HCT116 (cell line): ENCODE measurements at regions not wholly inside any gene's neighbourhood (a gene's known extent, or its start where the extent isn't known, plus 50 kb on each side); places are given as distances from the start of the nearest gene placed in this dataset.

Experiments
- ATAC-seq: fragments of 200-7000 bp; cut with Tn5 transposase; 2 replicates; pipeline ENCODE4 v1.9.1; 2020; ENCODE audit warnings: mild to moderate bottlenecking, moderate library complexity
- BruUV-seq: library from RNA; stranded (reverse); fragments of 400-500 nt; replicated peaks from 2 replicates; lab custom pipeline; 2021; lab: Mats Ljungman, UMichigan
- CTCF ChIA-PET: fragments of 300-600 bp; sonication (Branson Sonifier 250); formaldehyde crosslinking; loops from one replicate; lab custom pipeline; 2021; ENCODE audit warnings: antibody characterized with exemption; lab: Charles Lee
- POLR2A ChIA-PET: fragments of 300-600, 350-600 bp; sonication (Branson Sonifier 250); formaldehyde crosslinking; loops from one replicate; lab custom pipeline; 2021; ENCODE audit warnings: antibody characterized with exemption; lab: Charles Lee
- RAD21 ChIA-PET, 2 experiments: fragments of 300-600 bp; sonication (Branson Sonifier 250); formaldehyde crosslinking; loops; one replicate each; lab custom pipeline; 2023; ENCODE audit warnings: low total read pairs in 2 of 2; ENCODE audit not compliant: uncharacterized antibody in 2 of 2, unreplicated experiment in 2 of 2, low non-redundant PET in 1 of 2; lab: Charles Lee
- DNase-seq: peaks from one replicate; pipeline ENCODE4 v3.0.0-alpha.2; 2010; ENCODE audit warnings: low read depth, low spot score
- H2AFZ ChIP-seq: fragments of 200-600 bp; shearing (Covaris generic), sonication (generic); 2 replicates; pipeline ENCODE4 v1.6.1; 2017; ENCODE audit warnings: low read depth, mixed run types, mixed read lengths, antibody characterized with exemption, low read length; ENCODE audit not compliant: poor library complexity, severe bottlenecking
- H3K27ac ChIP-seq: 2 replicates; pipeline ENCODE4 v1.5.1; 2012; ENCODE audit warnings: low read depth, low read length
- H3K27me3 ChIP-seq: fragments of 200-600 bp; sonication (generic); 2 replicates; pipeline ENCODE4 v1.6.1; 2016; ENCODE audit warnings: mixed run types, low read length, mixed read lengths; ENCODE audit not compliant: insufficient read depth
- H3K36me3 ChIP-seq, 2 experiments: fragments of 200-500 bp in 1 of 2; fragments of 200-600 bp in 1 of 2; sonication (Bioruptor generic) in 1 of 2; sonication (generic) in 1 of 2; 2 replicates each; pipeline versions ENCODE4 v1.5.1 to v1.6.1; 2014 to 2016; ENCODE audit warnings: low read length in 2 of 2, inconsistent platforms in 1 of 2, mixed read lengths in 1 of 2, mixed run types in 1 of 2; ENCODE audit not compliant: insufficient read depth in 2 of 2, control insufficient read depth in 1 of 2
- H3K4me1 ChIP-seq, 2 experiments: fragments of 200-600 bp in 1 of 2; sonication (generic) in 1 of 2; 2 replicates each; pipeline versions ENCODE4 v1.5.1 to v1.6.1; 2012 to 2017; ENCODE audit warnings: low read length in 2 of 2, inconsistent platforms in 1 of 2, mild to moderate bottlenecking in 1 of 2, mixed read lengths in 1 of 2, mixed run types in 1 of 2, moderate library complexity in 1 of 2; ENCODE audit not compliant: insufficient read depth in 2 of 2, control insufficient read depth in 1 of 2
- H3K4me2 ChIP-seq: fragments of 200-600 bp; sonication (generic); 2 replicates; pipeline ENCODE4 v1.6.1; 2017; ENCODE audit warnings: mixed run types, low read length, mixed read lengths
- H3K4me3 ChIP-seq, 2 experiments: fragments of 200-600 bp in 1 of 2; sonication (generic) in 1 of 2; replicated peaks in 1 of 2; 2 replicates each; pipeline ENCODE4 v1.5.1; 2011 to 2016; ENCODE audit warnings: low read length in 2 of 2, control low read depth in 1 of 2, low read depth in 1 of 2, mild to moderate bottlenecking in 1 of 2, mixed read lengths in 1 of 2, mixed run types in 1 of 2
- H3K79me2 ChIP-seq: fragments of 200-600 bp; sonication (generic); 2 replicates; pipeline ENCODE4 v1.6.1; 2017; ENCODE audit warnings: mild to moderate bottlenecking, mixed run types, low read length, moderate library complexity, mixed read lengths; ENCODE audit not compliant: insufficient read depth
- H3K9ac ChIP-seq: fragments of 200-600 bp; sonication (generic); 2 replicates; pipeline ENCODE4 v1.6.1; 2016; ENCODE audit warnings: low read length, mixed read lengths
- H3K9me2 ChIP-seq: fragments of 200-600 bp; sonication (generic), shearing (Covaris generic); 2 replicates; pipeline ENCODE4 v1.6.1; 2017; ENCODE audit warnings: mixed run types, mild to moderate bottlenecking, moderate library complexity; ENCODE audit not compliant: insufficient read depth
- H3K9me3 ChIP-seq, 2 experiments: fragments of 200-500 bp in 1 of 2; fragments of 200-600 bp in 1 of 2; sonication (Bioruptor generic) in 1 of 2; sonication (generic) in 1 of 2; 2 replicates each; pipeline ENCODE4 v1.6.1; 2014 to 2017; ENCODE audit warnings: low read length in 2 of 2, mixed read lengths in 2 of 2, inconsistent platforms in 1 of 2, low read depth in 1 of 2, mild to moderate bottlenecking in 1 of 2, mixed run types in 1 of 2, moderate library complexity in 1 of 2; ENCODE audit not compliant: control insufficient read depth in 1 of 2, insufficient read depth in 1 of 2
- H4K20me1 ChIP-seq: fragments of 200-600 bp; sonication (generic), shearing (Covaris generic); 2 replicates; pipeline ENCODE4 v1.6.1; 2017; ENCODE audit warnings: mixed run types, mild to moderate bottlenecking, moderate library complexity; ENCODE audit not compliant: insufficient read depth
- CBX3 ChIP-seq: IDR thresholded peaks from 2 replicates; pipeline ENCODE4 v1.6.1; 2012; ENCODE audit warnings: low read depth
- CEBPB ChIP-seq: IDR thresholded peaks from 2 replicates; pipeline ENCODE4 v1.6.1; 2012; ENCODE audit warnings: low read depth
- EGR1 ChIP-seq: IDR thresholded peaks from 2 replicates; pipeline ENCODE4 v1.6.1; 2012; ENCODE audit warnings: low read depth
- ELF1 ChIP-seq: IDR thresholded peaks from 2 replicates; pipeline ENCODE4 v1.6.1; 2012; ENCODE audit warnings: low read depth, borderline replicate concordance
- EZH2phosphoT487 ChIP-seq: fragments of 200-600 bp; IDR thresholded peaks from 2 replicates; pipeline ENCODE4 v1.6.1; 2018; ENCODE audit warnings: antibody characterized with exemption, borderline replicate concordance
- JUND ChIP-seq: IDR thresholded peaks from 2 replicates; pipeline ENCODE4 v1.6.1; 2012
- POLR2AphosphoS5 ChIP-seq: IDR thresholded peaks from 2 replicates; pipeline ENCODE4 v1.6.1; 2011; ENCODE audit warnings: mild to moderate bottlenecking, low read depth, low read length, moderate library complexity
- RAD21 ChIP-seq: IDR thresholded peaks from 2 replicates; pipeline ENCODE4 v1.6.1; 2012; ENCODE audit warnings: low read depth, mild to moderate bottlenecking
- SIN3A ChIP-seq: IDR thresholded peaks from 2 replicates; pipeline ENCODE4 v1.6.1; 2012; ENCODE audit warnings: low read depth
- SP1 ChIP-seq: IDR thresholded peaks from 2 replicates; pipeline ENCODE4 v1.6.1; 2012; ENCODE audit warnings: low read depth
- TCF7L2 ChIP-seq: IDR thresholded peaks from 2 replicates; pipeline ENCODE4 v1.7.0; 2011; ENCODE audit warnings: borderline replicate concordance, inconsistent platforms; ENCODE audit not compliant: insufficient read depth, insufficient read length; ENCODE audit errors: extremely low read depth
- ZNF274 ChIP-seq: fragments of 200-500 bp; sonication (Bioruptor generic); IDR thresholded peaks from 2 replicates; pipeline ENCODE4 v1.6.1; 2014; ENCODE audit warnings: mild to moderate bottlenecking, low read depth, low read length, inconsistent platforms
- intact Hi-C: fragments of 100-400 bp; cut with micrococcal nuclease; formaldehyde crosslinking; loops from 2 replicates; pipeline ENCODE4 v1.10.0; 2022
- TF ChIP-seq, protein P1 (sequence below): IDR thresholded peaks from 2 replicates; pipeline ENCODE4 v1.6.1; 2012
- TF ChIP-seq, protein P2 (sequence below): IDR thresholded peaks from 2 replicates; pipeline ENCODE4 v1.6.1; 2012; ENCODE audit warnings: low read depth
- TF ChIP-seq, protein P3 (sequence below), 3 experiments: fragments of 200-600 bp in 1 of 3; sonication (generic) in 1 of 3; IDR thresholded peaks in 2 of 3; conservative IDR thresholded peaks in 1 of 3; 2 replicates each; pipeline ENCODE4 v1.5.1; 2012 to 2017; ENCODE audit warnings: low read depth in 2 of 3, low read length in 2 of 3, antibody characterized with exemption in 1 of 3, borderline replicate concordance in 1 of 3, control low read depth in 1 of 3, mild to moderate bottlenecking in 1 of 3, mixed read lengths in 1 of 3, mixed run types in 1 of 3, moderate library complexity in 1 of 3; ENCODE audit not compliant: insufficient read depth in 1 of 3

DNA sequence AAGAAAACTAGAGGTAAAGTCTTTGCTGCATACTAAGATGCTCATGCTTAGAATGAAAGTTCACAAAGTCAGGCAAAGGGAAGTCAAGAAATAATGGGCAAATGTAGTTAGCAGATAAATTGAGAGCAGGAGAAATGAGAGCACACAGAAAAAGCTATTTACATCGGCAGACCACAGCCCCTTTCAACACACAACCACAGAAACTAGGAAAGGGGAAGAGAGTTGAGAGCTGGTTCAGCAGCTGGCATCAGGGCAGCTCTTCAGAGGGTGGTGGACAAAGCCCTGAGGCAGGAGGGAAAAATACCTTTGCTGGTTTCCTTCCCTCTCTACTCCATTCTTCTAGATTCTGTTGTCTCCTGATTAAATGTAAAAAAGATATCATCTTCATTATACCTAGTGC lies 95.4 kb upstream of the ANO4 start:
- BruUV-seq = no TSS peak
- ATAC-seq (no peak), DNase-seq (no peak)
- ChIA-PET RAD21 (no interaction called here), POLR2A (no interaction called here), CTCF (no interaction called here)
- Histone ChIP-seq H3K79me2 (no peaks in the 10 kb centered on the region), H3K9ac (no peak overlapping the region), H3K4me2 (no peak overlapping the region), H3K4me3 (no peak overlapping the region), H3K27ac (no peak overlapping the region), H3K9me3 (no peaks in the 10 kb centered on the region), H3K4me1 (no peaks in the 10 kb centered on the region), H2AFZ (no peak overlapping the region), H3K9me2 (no peaks in the 10 kb centered on the region), H3K36me3 (no peaks in the 10 kb centered on the region), H4K20me1 (no peaks in the 10 kb centered on the region), H3K27me3 (no peaks in the 10 kb centered on the region)
- TF ChIP-seq SP1 = no peak
- intact Hi-C loops = no loop called here

DNA sequence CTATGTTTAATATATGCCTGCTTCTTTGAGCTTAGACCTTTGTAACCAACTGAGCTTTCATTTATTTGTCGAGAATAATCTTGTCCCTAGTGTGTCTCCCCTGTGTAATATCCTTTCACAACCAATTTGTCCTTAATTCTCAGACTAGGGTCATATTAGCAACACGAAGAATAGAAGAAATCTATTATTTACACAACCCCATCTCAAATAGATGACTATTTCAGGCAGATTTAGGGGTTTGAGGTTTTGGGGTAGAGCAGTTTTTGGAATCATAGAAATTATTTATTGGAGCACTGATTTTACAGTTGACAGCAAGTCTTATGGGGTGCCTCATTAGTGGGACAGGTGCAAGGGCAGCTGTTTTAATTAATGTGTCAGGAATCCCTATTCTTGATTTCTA lies 91.2 kb upstream of the ANO4 start:
- DNase-seq (no peak), ATAC-seq (no peak)
- Histone ChIP-seq H2AFZ (no peak overlapping the region), H3K27me3 (no peaks in the 10 kb centered on the region), H3K4me1 (no peaks in the 10 kb centered on the region; a peak in 1 of 4 replicates), H3K36me3 (no peaks in the 10 kb centered on the region), H3K27ac (no peak overlapping the region), H3K4me2 (no peak overlapping the region), H3K9me2 (no peaks in the 10 kb centered on the region), H3K79me2 (no peaks in the 10 kb centered on the region), H3K9ac (no peak overlapping the region), H4K20me1 (no peaks in the 10 kb centered on the region), H3K9me3 (no peaks in the 10 kb centered on the region), H3K4me3 (no peak overlapping the region)
- ChIA-PET POLR2A (no interaction called here), CTCF (no interaction called here), RAD21 (no interaction called here)
- no TSS peak for BruUV-seq
- intact Hi-C loops = no loop called here
- TF ChIP-seq RAD21 (no peak), ELF1 (no peak), EZH2phosphoT487 (no peak), EGR1 (no peak), JUND (no peak), CEBPB (no peak), SIN3A (no peak), POLR2AphosphoS5 (no peak), TCF7L2 (no peak), ZNF274 (no peak), CBX3 (no peak)
- TF ChIP-seq, protein P1, sequence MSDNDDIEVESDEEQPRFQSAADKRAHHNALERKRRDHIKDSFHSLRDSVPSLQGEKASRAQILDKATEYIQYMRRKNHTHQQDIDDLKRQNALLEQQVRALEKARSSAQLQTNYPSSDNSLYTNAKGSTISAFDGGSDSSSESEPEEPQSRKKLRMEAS = no peak
- TF ChIP-seq, protein P2, sequence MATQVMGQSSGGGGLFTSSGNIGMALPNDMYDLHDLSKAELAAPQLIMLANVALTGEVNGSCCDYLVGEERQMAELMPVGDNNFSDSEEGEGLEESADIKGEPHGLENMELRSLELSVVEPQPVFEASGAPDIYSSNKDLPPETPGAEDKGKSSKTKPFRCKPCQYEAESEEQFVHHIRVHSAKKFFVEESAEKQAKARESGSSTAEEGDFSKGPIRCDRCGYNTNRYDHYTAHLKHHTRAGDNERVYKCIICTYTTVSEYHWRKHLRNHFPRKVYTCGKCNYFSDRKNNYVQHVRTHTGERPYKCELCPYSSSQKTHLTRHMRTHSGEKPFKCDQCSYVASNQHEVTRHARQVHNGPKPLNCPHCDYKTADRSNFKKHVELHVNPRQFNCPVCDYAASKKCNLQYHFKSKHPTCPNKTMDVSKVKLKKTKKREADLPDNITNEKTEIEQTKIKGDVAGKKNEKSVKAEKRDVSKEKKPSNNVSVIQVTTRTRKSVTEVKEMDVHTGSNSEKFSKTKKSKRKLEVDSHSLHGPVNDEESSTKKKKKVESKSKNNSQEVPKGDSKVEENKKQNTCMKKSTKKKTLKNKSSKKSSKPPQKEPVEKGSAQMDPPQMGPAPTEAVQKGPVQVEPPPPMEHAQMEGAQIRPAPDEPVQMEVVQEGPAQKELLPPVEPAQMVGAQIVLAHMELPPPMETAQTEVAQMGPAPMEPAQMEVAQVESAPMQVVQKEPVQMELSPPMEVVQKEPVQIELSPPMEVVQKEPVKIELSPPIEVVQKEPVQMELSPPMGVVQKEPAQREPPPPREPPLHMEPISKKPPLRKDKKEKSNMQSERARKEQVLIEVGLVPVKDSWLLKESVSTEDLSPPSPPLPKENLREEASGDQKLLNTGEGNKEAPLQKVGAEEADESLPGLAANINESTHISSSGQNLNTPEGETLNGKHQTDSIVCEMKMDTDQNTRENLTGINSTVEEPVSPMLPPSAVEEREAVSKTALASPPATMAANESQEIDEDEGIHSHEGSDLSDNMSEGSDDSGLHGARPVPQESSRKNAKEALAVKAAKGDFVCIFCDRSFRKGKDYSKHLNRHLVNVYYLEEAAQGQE = no peak
- TF ChIP-seq, protein P3, sequence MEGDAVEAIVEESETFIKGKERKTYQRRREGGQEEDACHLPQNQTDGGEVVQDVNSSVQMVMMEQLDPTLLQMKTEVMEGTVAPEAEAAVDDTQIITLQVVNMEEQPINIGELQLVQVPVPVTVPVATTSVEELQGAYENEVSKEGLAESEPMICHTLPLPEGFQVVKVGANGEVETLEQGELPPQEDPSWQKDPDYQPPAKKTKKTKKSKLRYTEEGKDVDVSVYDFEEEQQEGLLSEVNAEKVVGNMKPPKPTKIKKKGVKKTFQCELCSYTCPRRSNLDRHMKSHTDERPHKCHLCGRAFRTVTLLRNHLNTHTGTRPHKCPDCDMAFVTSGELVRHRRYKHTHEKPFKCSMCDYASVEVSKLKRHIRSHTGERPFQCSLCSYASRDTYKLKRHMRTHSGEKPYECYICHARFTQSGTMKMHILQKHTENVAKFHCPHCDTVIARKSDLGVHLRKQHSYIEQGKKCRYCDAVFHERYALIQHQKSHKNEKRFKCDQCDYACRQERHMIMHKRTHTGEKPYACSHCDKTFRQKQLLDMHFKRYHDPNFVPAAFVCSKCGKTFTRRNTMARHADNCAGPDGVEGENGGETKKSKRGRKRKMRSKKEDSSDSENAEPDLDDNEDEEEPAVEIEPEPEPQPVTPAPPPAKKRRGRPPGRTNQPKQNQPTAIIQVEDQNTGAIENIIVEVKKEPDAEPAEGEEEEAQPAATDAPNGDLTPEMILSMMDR (IDR thresholded peaks at IDR 0.05 in 2 of 3, conservative IDR thresholded peaks at IDR 0.05 in 1 of 3; ENCODE audit: borderline replicate concordance in 1 of 3, insufficient read depth in 1 of 3, low read depth in 2 of 3, low read length in 2 of 3) = no peak
